GM19463 (cell line): ENCODE measurements at regions not wholly inside any gene's neighbourhood (a gene's known extent, or its start where the extent isn't known, plus 50 kb on each side); places are given as distances from the start of the nearest gene placed in this dataset.
"Not testable (repeated sequence)": the region's sequence is repeated elsewhere in the genome, so short reads cannot be mapped to it uniquely, and the experiment has no call there.

Experiments
- ATAC-seq: cut with Tn5 transposase; IDR thresholded peaks from one replicate; pipeline ENCODE4 v1.9.1; 2021; ENCODE audit warnings: mild to moderate bottlenecking, moderate library complexity; ENCODE audit not compliant: unreplicated experiment

DNA sequence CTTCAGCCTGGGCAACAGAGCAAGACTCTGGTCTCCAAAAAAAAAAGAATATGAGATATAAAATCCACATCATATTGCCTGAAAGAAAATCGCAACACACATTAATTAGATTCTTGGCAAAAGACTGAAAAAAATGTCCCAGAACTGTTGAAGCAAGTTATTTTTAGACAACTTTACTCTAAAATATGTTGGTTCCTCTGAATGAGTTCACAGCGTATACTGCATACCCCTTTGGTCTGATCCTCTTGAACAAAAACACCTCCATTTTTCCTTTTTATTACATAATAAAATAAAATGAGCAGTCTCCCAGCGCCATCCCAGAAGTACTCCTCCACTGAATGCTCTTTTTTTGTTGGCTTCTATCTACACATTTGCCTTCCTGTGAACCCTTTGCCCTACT lies 126.0 kb upstream of the TMEM170B start:
- ATAC-seq = no peak

DNA sequence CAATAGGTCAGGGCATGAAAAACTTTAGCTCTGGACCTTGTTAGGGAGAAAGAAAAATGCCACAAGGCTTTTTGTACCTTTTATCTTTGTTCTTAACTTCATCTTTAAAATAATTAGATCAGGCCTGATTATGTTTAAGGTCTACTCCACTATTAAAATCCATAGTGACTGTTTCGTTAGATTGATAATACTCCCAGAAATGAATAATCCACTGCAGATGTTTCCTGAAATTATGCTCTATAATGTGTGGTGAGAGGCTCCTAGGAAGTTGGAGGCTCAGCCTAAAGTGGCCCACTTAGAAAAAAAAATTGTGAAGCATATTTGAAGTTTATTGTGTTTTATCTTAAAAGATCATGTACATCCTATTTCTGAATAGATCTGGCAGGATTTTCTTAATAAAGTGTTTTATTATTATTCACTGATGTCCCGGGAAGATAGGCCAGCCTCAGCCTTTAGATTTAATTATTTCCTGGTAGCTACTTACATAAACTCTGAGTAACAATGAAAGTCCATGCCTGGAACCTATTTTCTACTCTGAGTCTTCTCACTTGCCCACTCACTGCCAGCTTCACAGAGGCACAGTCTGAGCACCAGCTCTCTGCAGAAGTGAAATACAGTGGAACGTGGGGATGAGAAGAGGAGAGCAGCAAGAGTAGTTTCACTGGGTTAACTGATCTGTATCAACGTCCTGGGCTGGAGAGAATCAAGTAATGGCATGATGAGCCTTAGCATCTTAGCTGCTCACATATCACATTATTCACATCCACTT lies 126.8 kb upstream of the TMEM170B start:
- ATAC-seq = peak; percentile 73

DNA sequence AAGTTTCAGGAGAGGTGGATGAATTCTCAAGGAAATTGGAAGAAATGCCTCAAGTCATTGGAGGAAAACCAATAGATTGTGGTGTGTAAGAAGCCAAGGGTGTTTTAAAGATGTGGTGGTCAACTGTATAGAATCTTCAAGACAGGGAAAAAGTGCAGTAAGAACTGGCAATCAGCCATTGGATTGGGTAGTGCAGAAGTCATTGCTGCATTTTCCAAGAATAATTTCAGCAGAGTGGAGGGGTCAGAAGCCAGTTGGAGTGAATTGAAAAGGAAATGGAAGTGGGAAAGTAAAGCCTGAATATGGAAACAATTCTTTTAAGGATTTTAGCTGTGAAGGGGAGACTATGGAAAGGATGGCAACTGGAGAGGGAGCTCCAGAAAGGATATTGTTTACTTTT lies 128.2 kb upstream of the TMEM170B start:
- no peak for ATAC-seq

DNA sequence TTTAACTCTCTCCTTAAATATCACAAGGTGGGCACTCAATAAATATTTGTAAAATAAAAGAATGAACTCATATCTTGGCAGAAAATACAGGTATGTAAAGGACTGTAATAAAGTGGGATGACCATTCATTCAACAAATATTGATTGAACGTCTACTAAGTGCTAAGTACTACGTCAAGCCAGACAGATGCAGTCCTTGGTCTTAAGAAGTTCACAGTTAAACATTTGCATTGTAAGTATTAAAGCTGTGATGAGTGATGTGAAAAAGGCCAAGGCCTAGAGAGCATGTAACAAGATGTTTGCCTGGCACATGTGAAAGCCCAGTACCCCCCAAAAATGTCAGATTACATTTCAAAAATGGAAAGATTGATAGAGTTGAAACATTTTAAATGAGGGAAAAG lies 130.1 kb upstream of the TMEM170B start:
- no peak for ATAC-seq

DNA sequence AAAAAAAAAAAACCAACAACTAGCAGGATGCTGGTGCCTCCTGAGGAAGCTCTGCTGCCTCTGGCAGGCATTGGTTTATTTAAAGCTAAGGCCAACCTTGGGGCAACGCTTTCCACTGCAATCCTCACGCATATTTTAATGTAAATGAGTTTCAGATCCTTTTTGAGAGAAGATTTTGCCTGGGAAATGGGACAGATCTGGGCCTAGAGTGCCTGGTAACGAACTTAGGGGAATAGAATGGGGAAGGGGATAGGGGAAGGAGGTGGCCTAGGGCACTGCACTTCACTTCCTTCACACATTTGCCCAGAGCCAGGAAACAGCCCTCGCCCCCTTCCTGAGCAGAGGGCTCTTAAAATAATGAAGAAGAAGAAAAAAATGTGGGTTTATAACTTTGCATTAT lies 132.7 kb upstream of the TMEM170B start:
- ATAC-seq = no peak

DNA sequence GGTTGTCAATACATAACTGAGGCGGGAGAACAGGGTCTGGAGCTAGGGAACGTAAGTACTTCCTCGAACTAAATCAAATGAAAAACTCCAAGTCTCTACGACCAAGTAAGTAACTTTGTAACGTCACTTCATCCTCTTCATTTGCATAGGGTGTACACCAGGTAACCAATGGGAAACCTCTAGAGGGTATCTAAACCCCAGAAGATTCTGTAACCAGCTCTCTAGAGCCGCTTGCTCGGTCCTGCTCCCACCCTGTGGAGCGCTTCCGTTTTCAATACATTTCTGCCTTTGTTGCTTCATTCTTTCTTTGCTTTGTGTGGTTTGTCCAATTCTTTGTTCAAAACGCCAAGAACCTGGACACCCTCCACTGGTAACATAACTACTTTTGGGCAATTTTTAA lies 133.5 kb upstream of the TMEM170B start:
- no peak for ATAC-seq

DNA sequence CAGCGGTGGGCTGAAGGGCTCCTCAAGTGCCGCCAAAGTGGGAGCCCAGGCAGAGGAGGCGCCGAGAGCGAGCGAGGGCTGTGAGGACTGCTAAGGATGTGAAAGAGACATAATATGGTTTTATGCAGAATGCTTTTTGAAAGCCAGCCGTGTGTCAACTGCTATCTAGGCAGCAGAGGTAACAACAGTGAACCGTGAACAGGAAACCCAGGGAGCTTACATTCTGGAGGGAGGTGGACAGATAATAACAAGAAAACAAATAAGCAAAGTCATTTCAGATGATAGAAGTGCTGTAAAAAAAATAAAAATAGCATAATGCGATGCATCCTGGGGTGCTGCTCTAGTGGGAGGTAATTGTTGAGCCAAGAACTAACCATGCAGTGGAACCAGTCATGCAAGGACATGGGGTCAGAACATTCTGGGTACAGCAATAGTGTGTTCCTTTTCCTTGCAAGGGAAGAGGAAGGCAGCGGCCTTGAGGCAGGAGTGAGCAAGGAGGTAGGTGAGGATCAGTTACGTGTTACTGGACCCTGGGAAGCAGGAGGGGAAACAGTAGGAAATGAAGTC lies 134.4 kb upstream of the TMEM170B start:
- no peak for ATAC-seq

DNA sequence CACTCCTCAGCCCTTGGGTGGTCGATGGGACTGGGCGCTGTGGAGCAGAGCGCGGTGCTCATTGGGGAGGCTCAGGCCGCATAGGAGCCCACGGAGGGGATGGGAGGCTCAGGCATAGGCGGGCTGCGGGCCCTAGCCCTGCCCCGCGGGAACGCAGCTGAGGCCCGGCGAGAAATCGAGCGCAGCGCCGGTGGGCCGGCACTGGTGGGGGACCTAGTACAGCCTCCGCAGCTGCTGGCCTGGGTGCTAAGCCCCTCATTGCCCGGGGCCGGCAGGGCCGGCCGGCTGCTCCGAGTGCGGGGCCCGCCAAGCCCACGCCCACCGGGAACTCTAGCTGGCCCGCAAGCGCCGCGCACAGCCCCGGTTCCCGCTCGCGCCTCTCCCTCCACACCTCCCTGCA lies 135.0 kb upstream of the TMEM170B start:
- not testable (repeated sequence) for ATAC-seq

DNA sequence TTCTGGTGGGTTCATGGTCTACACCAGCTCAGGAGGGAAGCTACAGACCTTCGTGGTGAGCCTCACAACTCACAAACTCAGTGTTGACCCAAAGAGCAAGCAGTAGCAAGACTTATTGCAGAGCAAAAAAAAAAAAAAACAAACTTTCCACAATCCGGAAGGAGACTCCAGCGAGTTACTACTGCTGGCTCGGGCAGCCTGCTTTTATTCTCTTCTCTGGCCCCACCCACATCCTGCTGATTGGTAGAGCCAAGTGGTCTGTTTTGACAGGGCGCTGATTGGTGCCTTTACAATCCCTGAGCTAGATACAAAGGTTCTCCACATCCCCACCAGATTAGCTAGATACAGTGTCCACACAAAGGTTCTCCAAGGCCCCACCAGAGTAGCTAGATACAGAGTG lies 135.6 kb upstream of the TMEM170B start:
- ATAC-seq = not testable (repeated sequence)

DNA sequence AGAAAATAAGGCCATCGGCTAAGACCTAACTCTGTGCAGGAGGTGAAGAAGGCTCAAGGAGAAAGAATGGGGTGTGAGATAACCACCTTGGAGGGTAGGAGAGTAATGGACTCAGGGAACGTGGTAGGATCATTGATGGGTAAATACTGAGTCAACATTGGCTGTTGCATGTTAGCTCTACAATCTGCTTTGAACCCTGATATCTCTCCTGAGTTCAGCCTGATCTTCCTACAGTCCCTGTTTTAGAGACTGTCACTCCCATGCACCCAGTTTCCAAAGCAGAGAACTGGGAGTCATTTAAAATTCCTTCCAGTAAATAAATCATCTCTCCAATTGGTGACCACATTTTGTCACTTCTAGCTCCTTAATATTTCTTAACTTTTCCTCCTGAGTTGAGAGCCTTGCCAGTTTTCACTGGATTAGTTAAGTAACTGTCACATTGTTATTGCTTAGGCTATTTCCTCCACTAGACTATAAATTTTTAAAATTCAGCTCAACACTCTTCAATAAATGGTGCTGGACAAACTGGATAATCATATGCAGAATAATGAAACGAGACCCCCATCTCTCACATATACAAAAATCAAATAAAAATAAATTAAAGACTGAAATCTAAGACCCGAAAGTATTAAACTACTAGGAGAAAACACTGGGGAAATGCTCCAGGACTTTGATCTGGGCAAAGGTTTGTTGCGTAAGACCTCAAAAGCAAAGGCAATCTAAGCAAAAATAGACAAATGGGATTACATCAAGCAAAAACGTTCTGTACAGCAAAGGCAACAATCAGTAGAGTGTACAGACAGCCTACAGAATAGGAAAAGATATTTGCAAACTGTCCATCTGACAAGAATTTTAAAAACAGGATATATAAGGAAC lies 138.9 kb upstream of the TMEM170B start:
- ATAC-seq = no peak

DNA sequence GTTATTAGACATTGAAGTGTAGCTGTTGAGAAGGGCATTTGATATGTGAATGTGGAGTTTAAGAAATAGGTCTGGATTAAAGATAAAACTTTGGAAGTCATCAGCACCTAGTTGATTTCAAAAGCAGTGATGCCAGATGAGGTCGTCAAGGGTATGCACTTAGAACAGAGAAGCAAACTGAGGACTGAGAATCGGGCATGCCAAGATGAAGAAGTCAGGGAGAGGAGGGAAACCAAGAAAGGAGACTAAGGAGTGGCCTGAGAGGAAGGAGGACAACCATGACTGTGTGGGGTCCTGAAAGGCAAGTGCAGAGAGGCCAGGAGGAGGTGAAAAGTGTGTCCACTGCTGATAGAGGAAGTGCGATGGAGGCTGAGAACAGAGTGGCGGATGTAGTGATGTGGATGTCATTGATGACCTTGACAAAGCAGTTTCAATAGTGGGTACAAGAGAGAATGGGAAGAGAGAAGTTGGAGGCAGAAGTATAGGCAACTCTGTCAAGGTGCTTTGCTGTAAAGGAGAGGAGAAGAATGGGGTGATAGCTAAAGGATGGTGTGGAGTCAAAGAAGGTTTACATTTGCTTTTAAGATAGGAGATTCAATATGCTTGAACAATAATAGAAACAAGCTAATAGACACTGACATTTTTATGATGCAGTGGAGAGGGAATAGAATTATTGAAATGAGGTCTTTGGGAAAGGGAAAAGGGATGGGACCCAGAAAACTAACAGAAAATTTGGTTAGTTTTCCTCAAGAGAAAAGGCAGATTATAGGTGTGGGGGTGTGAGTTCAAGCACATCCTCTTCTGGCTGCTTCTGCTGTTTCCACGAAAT lies 139.7 kb upstream of the TMEM170B start:
- no peak for ATAC-seq

DNA sequence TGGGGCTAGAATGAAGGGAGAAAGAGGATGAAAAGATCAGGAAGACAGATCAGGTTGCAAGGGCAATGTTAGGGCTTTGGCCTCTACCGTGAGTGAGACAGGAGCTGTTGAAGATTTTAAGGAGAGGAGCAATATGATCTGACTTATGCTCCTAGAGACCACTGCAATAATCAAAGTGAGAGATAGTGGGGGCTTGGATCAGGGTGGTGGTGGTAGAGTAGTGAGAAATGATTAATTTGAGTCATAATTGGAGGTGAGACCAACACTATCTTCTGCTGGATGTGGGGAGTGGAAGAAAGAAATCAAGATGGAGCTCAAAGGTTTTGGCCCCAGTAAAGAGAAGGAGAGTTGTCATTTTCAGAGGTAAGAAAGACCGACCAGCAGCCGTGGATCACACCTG lies 140.7 kb upstream of the TMEM170B start:
- ATAC-seq = no peak

DNA sequence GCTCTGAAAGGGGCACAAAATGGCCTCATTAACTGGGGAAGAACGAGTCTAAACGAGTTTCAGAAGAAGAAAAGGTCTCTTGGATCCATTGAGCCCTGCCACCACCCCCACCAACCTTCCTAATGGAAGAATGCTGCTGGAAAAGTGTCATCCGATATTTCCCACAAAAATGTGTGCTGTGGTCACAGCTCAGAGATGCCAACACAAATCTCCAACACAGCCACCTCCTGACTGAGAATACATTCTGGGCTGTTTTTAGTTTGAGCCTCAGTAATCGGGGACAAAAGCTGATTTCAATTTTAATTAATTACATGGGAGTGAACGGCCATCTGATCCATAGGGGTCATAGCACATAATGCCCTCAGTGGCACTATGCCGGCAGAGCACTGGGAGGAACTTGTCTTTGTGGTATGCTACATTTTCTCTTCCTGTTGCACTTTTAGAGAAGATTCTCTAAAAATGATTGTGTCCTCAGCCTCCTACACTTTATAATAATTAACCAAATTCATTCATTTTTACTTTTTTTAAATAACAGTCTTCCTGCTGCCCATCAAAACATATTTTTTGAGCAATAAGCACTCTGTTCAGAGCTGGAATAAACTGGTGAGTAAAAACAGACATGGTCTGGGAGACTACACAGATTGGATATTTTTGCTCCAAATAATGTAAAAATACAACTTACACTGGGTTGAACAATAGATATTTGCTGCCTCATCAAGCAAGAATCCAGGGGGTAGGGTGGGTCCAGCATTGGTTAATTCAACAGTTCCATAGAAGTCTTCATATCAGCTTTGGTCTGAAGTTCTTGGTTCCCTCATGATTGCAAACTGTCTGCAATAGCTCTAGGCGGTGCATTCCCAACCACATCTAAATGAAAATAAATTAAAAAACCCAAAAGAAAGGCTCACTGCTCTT lies 143.6 kb upstream of the TMEM170B start:
- no peak for ATAC-seq

DNA sequence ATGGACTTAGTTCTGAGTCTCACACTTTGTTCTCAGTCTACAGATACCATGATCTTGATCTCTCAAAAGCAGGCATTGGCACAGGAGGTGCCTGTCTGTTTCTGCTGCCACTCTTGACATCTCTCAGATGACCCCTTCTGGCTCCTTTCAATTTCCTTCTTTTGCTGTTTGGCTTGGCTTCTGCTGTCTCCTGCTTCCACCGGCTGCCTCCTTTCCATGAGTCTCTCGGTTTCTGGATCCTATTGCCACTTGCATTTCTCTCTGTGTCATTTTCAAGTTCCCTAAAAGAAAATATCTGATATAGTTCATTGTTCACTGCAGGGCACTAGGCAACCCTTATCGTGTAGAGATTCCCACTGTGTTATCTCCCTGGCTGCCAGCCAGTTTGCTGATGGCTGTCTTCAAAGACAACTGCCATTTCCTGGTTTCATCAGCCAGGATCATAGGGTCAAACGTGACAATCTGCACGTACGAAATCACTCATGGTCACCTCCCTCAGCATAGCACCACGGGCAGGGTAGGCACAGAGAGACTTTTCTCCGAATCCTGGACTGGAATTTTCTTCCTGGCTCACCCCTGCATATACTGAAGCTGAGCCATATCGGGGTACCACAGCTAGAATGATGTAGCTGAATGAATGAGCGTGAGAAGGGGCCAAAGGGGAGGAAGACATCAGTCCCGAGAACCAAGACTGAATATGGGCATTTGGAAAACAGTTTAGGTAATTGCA lies 144.6 kb upstream of the TMEM170B start:
- no peak for ATAC-seq

DNA sequence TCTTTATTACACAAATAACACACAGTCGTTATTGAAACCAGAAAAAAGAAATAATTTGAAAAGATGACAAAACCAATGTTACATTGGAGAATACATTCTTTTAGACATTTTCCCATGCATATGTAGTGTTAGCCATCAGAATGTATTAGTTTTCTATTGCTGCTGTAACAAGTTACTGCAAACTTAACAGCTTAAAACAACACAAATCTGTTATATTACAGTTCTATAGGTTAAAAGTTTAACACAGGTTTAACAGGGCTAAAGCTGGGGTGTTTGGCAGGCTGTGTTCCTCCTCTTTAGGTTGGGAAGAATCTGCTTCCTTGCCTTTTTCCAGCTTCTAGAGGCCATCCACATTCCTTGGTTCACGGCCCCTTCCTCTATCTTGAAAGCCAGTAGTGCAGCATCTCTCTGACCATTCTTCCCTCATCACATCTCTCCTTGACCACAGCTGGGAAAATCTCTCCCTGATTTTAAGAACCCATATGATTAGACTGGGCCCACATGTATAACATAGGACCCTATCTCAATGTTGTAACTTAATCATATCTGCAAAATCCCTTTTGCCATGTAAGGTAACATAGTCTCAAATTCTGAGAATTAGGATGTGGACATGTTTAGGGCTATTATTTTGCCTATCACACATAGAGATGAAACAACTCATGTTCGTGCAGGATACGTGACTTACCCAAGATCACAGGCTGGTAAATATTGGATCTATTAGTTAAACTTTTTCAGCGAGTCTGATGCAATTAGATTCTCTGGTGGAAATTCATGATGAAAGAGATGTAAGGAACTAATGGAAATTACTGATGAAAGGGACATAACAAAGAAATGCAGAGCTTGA lies 145.4 kb upstream of the TMEM170B start:
- no peak for ATAC-seq

DNA sequence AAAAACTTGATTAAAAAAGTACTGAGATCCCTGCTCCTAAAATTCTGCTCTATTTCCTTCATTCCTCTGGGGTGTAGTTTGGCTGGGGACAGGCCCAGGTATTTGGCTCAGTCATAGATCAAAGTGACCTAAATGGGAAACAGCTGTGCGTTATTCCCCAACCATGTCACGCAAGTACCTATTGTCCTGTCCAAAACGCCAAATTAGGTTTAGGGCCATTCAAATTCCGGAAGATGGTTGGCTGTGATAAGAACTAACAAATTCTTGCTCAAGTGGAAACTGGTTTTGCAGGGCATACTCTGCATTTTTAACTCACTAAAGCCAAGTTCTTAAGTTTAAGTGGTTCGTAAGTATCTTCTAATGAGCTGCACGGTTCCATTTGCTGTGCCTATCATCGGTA lies 147.6 kb upstream of the TMEM170B start:
- no peak for ATAC-seq

DNA sequence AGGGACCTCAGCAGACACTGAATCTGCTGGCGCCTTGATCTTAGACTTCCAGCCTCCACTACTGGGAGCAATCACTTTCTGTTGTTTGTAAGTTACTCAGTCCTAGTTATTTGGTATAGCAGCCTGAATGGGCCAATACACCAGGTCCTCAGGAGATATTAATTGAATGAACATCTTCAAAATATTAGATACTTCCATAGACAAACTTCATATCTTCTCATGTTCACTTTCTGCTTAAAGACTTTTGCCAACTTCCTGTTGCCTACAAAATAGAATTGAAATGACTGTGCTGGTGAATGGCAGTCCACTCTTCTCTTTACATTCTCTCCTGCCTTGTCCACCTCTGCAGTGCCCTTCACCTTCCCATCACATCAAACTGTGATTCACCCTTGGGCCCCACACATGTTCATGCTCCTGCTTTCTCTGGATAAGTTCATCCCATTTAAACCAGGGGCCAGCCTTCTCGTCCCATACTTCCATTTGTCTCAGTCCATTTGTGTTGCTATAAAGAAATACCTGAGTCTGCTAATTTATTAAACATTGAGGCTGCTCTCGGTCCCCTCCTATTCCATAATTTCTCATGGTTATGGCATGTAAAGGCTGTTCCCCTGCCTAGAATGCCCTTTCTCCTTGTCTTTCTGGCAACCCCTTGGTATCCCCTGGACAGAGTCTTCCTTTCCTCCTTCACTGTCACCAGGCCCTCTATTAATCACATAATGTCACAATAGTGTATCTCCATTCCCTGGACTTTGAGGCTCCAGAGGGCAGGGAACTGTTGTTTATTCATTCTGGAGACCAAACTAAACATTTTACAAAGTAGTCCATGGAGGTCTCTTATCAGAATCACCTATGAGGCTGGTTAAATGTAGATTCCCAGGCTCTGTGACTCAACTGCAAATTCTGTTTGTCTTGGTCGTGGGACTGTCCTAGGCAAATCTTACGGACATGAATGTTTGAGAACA lies 148.3 kb upstream of the TMEM170B start:
- ATAC-seq = no peak
